Dendritic cell treated with granulocyte-macrophage colony-stimulating factor and Interleukin-4, amounts not matched to agents 40 ng/mL and 50 ng/mL, for 4 days (primary cell): ENCODE measurements at regions not wholly inside any gene's neighbourhood (a gene's known extent, or its start where the extent isn't known, plus 50 kb on each side); places are given as distances from the start of the nearest gene placed in this dataset.

Experiments used
- H3K27ac Mint-ChIP-seq: one replicate; pipeline ENCODE4 v1.8.0; 2022; ENCODE audit warnings: mild to moderate bottlenecking, mixed read lengths
- H3K27me3 Mint-ChIP-seq: one replicate; pipeline ENCODE4 v1.8.0; 2022; ENCODE audit warnings: mild to moderate bottlenecking, mixed read lengths
- H3K36me3 Mint-ChIP-seq: one replicate; pipeline ENCODE4 v1.8.0; 2022; ENCODE audit warnings: low read depth, mixed read lengths
- H3K4me1 Mint-ChIP-seq: one replicate; pipeline ENCODE4 v1.8.0; 2022; ENCODE audit warnings: low read depth, mixed read lengths
- H3K4me3 Mint-ChIP-seq: one replicate; pipeline ENCODE4 v1.8.0; 2022; ENCODE audit warnings: mild to moderate bottlenecking, moderate library complexity, mixed read lengths
- H3K9me3 Mint-ChIP-seq: one replicate; pipeline ENCODE4 v1.8.0; 2022; ENCODE audit warnings: mixed read lengths
- intact Hi-C: fragments of 100-400 bp; cut with micrococcal nuclease; formaldehyde crosslinking; loops from one replicate; pipeline ENCODE4 v1.15.0; 2022

- H3K27ac Mint-ChIP-seq, result peak overlapping the region; percentile 50
- H3K4me3 Mint-ChIP-seq, result peak overlapping the region; percentile 78
- intact Hi-C loops, result no loop called here
Measured at GRCh38 chr10:108465871-108466641, 1301.5 kb upstream of the SORCS1 start.

GRCh38 chr10:108462005-108462404 lies 1297.5 kb upstream of the SORCS1 start:
- Mint-ChIP-seq H3K27ac (no peak overlapping the region), H3K36me3 (no peaks in the 10 kb centered on the region), H3K9me3 (no peaks in the 10 kb centered on the region), H3K4me1 (peaks cover 10% of the 10 kb centered on the region), H3K27me3 (peaks cover 18% of the 10 kb centered on the region), H3K4me3 (no peak overlapping the region)
- intact Hi-C loops, result no loop called here

More at GRCh38 chr10:108465871-108466641, 1301.5 kb upstream of the SORCS1 start:
- Mint-ChIP-seq H3K36me3 (no peaks in the 10 kb centered on the region), H3K9me3 (peaks cover 14% of the 10 kb centered on the region), H3K27me3 (peaks cover 23% of the 10 kb centered on the region), H3K4me1 (peaks cover 10% of the 10 kb centered on the region)

GRCh38 chr10:108454793-108455192 lies 1290.3 kb upstream of the SORCS1 start:
- Mint-ChIP-seq H3K27ac (no peak overlapping the region), H3K9me3 (no peaks in the 10 kb centered on the region), H3K27me3 (no peaks in the 10 kb centered on the region), H3K4me1 (no peaks in the 10 kb centered on the region), H3K4me3 (no peak overlapping the region), H3K36me3 (no peaks in the 10 kb centered on the region)
- intact Hi-C loops, result no loop called here

- no peaks in the 10 kb centered on the region for H3K36me3 Mint-ChIP-seq
- H3K27me3 Mint-ChIP-seq, result no peaks in the 10 kb centered on the region
- no peaks in the 10 kb centered on the region for H3K4me1 Mint-ChIP-seq
Measured at GRCh38 chr10:108454224-108454623, 1289.7 kb upstream of the SORCS1 start.

GRCh38 chr10:108453166-108453565 lies 1288.7 kb upstream of the SORCS1 start:
- H3K9me3 Mint-ChIP-seq, result no peaks in the 10 kb centered on the region
- H3K27me3 Mint-ChIP-seq, result no peaks in the 10 kb centered on the region
- intact Hi-C loops, result no loop called here
- H3K4me3 Mint-ChIP-seq, result no peak overlapping the region
- H3K27ac Mint-ChIP-seq, result no peak overlapping the region
- H3K36me3 Mint-ChIP-seq, result no peaks in the 10 kb centered on the region
- H3K4me1 Mint-ChIP-seq, result no peaks in the 10 kb centered on the region

More at GRCh38 chr10:108454224-108454623, 1289.7 kb upstream of the SORCS1 start:
- Mint-ChIP-seq H3K27ac (no peak overlapping the region), H3K4me3 (no peak overlapping the region), H3K9me3 (no peaks in the 10 kb centered on the region)
- intact Hi-C loops, result no loop called here

GRCh38 chr10:108452533-108452932 lies 1288.0 kb upstream of the SORCS1 start:
- Mint-ChIP-seq H3K27me3 (no peaks in the 10 kb centered on the region), H3K27ac (no peak overlapping the region), H3K36me3 (no peaks in the 10 kb centered on the region), H3K4me1 (no peaks in the 10 kb centered on the region), H3K9me3 (no peaks in the 10 kb centered on the region), H3K4me3 (no peak overlapping the region)
- intact Hi-C loops, result no loop called here

- intact Hi-C loops, result no loop called here
- no peaks in the 10 kb centered on the region for H3K36me3 Mint-ChIP-seq
Measured at GRCh38 chr10:108450280-108450679, 1285.8 kb upstream of the SORCS1 start.

GRCh38 chr10:108445746-108446145 lies 1281.2 kb upstream of the SORCS1 start:
- Mint-ChIP-seq H3K9me3 (no peaks in the 10 kb centered on the region), H3K27me3 (no peaks in the 10 kb centered on the region), H3K27ac (no peak overlapping the region), H3K36me3 (no peaks in the 10 kb centered on the region), H3K4me1 (no peaks in the 10 kb centered on the region), H3K4me3 (no peak overlapping the region)
- intact Hi-C loops, result no loop called here

More at GRCh38 chr10:108450280-108450679, 1285.8 kb upstream of the SORCS1 start:
- Mint-ChIP-seq H3K4me1 (no peaks in the 10 kb centered on the region), H3K27me3 (no peaks in the 10 kb centered on the region), H3K27ac (no peak overlapping the region), H3K4me3 (no peak overlapping the region), H3K9me3 (no peaks in the 10 kb centered on the region)

GRCh38 chr10:108443636-108444035 lies 1279.1 kb upstream of the SORCS1 start:
- Mint-ChIP-seq H3K27ac (no peak overlapping the region), H3K4me3 (no peak overlapping the region), H3K9me3 (no peaks in the 10 kb centered on the region), H3K36me3 (no peaks in the 10 kb centered on the region), H3K27me3 (no peaks in the 10 kb centered on the region), H3K4me1 (no peaks in the 10 kb centered on the region)
- intact Hi-C loops, result no loop called here

GRCh38 chr10:108439397-108439796 lies 1274.9 kb upstream of the SORCS1 start:
- intact Hi-C loops, result no loop called here
- Mint-ChIP-seq H3K27me3 (no peaks in the 10 kb centered on the region), H3K4me3 (no peak overlapping the region), H3K4me1 (peaks cover 5% of the 10 kb centered on the region), H3K9me3 (no peaks in the 10 kb centered on the region), H3K36me3 (no peaks in the 10 kb centered on the region), H3K27ac (no peak overlapping the region)

GRCh38 chr10:108436096-108436495 lies 1271.6 kb upstream of the SORCS1 start:
- Mint-ChIP-seq H3K27ac (no peak overlapping the region), H3K4me1 (peaks cover 11% of the 10 kb centered on the region), H3K4me3 (no peak overlapping the region), H3K36me3 (no peaks in the 10 kb centered on the region), H3K27me3 (no peaks in the 10 kb centered on the region), H3K9me3 (no peaks in the 10 kb centered on the region)
- intact Hi-C loops, result no loop called here

- Mint-ChIP-seq H3K27ac (no peak overlapping the region), H3K4me1 (peaks cover 11% of the 10 kb centered on the region), H3K36me3 (no peaks in the 10 kb centered on the region)
Measured at GRCh38 chr10:108434559-108435252, 1270.2 kb upstream of the SORCS1 start.

GRCh38 chr10:108427146-108427545 lies 1262.6 kb upstream of the SORCS1 start:
- Mint-ChIP-seq H3K4me3 (no peak overlapping the region), H3K4me1 (peaks cover 6% of the 10 kb centered on the region), H3K27ac (no peak overlapping the region), H3K36me3 (no peaks in the 10 kb centered on the region), H3K9me3 (no peaks in the 10 kb centered on the region), H3K27me3 (no peaks in the 10 kb centered on the region)
- intact Hi-C loops, result no loop called here

More at GRCh38 chr10:108434559-108435252, 1270.2 kb upstream of the SORCS1 start:
- Mint-ChIP-seq H3K9me3 (no peaks in the 10 kb centered on the region), H3K27me3 (no peaks in the 10 kb centered on the region), H3K4me3 (no peak overlapping the region)
- intact Hi-C loops, result no loop called here

GRCh38 chr10:108425283-108425964 lies 1260.9 kb upstream of the SORCS1 start:
- intact Hi-C loops, result no loop called here
- no peaks in the 10 kb centered on the region for H3K36me3 Mint-ChIP-seq
- no peaks in the 10 kb centered on the region for H3K9me3 Mint-ChIP-seq
- H3K4me1 Mint-ChIP-seq, result peaks cover 6% of the 10 kb centered on the region
- H3K27me3 Mint-ChIP-seq, result no peaks in the 10 kb centered on the region
- H3K27ac Mint-ChIP-seq, result no peak overlapping the region
- H3K4me3 Mint-ChIP-seq, result no peak overlapping the region
